HG02642 (cell line): ENCODE measurements at regions not wholly inside any gene's neighbourhood (a gene's known extent, or its start where the extent isn't known, plus 50 kb on each side); places are given as distances from the start of the nearest gene placed in this dataset.

Experiments
- ATAC-seq: cut with Tn5 transposase; IDR thresholded peaks from one replicate; pipeline ENCODE4 v1.9.1; 2021; ENCODE audit warnings: mild to moderate bottlenecking; ENCODE audit not compliant: unreplicated experiment, poor library complexity

DNA sequence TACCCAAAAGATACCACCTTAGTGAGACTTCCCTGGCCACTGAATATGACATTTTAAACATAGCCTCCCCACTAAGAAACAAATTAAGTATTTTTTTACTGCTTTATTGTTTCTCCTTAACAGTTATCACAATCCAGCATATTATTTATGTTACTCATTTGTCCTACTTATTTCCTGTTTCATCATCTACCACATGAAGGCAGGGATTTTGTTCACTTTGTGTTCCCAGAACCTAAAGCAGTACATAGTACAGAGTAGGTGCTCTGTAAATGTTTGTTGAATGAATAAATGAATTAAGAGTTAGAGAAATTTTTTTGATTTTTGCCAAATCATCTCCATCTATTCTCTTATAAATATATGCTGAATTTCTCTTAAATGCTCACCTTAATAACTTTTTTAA, 318.4 kb upstream of the GIMD1 start:
- ATAC-seq = no peak

DNA sequence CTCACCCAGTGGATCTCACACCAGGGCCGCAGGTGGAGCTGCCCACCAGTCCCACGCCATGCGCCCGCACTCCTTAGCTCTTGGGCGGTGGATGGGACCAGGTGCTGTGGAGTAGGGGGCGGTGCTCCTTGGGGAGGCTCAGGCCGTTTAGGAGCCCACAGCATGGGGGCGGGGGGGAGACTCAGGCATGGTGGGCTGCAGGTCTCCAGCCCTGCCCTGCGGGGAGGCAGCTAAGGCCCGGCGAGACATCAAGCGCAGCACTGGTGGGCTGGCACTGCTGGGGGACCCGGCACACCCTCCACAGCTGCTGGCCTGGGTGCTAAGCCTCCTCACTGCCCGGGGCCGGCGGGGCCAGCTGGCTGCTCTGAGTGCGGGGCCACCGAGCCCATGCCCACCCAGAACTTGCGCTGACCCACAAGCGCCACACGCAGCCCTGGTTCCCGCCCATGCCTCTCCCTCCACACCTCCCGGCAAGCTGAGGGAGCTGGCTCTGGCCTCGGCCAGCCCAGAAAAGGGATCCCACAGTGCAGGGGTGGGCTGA, 312.9 kb upstream of the GIMD1 start:
- ATAC-seq = no peak

- no peak for ATAC-seq
These were observed 310.5 kb upstream of the GIMD1 start for GRCh38 chr4:106679063-106679462.

DNA sequence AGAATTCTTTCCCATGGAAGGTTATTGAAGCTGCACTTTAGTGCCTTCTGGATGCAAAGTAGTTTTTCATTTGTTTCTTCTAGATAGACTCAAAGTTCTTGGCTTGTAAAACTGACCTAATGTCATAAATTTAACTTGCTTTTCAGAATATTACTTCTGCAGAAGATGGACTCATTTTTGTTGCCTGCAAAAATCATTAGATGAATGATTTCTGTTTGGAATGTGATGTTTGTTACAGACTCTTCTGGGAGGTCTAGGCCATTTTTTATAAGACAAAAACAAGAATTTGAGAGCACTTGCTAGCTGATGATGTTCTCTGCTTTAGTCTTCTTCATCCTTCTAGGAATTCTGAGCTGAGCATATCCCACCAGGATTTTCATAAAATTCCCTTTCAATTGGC, 308.6 kb upstream of the GIMD1 start:
- no peak for ATAC-seq

- ATAC-seq = no peak
These were observed 307.8 kb upstream of the GIMD1 start for GRCh38 chr4:106676173-106676921.

DNA sequence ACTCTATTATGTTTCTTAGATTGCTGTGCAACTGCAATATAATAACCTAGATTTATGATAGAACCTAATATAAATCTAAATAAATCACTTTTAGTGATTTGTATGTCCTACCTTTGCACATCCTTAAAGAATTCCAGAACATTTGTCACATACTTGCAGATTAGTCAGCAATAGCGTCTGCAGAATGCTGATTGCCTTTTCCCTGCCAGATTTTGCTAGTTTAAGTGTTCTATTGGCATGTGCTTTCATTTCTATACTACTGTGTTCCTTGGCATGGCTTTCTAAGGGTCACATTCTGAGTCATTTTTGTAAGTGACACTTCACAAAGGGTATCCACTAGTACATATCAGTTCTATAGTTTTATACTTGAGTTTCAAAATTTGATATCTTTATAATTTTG, 303.1 kb upstream of the GIMD1 start:
- ATAC-seq = no peak

- no peak for ATAC-seq
These were observed 302.4 kb upstream of the GIMD1 start for GRCh38 chr4:106670976-106671375.

- no peak for ATAC-seq
These were observed 290.8 kb upstream of the GIMD1 start for GRCh38 chr4:106659371-106659770.

GRCh38 chr4:106652095-106652494, 283.5 kb upstream of the GIMD1 start:
- ATAC-seq = no peak

DNA sequence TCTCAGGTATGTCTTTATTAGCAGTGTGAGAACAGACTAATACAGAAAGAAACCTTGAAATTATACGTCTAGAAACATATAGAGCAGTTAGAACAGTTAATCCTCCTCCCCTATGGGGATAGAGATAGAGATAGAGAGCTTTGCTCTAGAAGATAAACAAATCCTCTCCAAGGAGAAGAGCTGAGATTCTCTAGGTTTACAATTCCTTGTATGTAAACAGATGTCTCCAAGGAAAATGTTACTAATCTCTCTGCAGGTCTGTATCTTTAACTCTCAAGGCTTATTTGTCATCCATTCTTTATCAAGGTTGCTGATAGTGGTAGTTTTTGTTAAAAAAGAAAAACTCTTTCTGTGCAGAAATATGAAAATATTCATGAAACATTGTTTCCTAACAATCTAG, 282.1 kb upstream of the GIMD1 start:
- no peak for ATAC-seq

DNA sequence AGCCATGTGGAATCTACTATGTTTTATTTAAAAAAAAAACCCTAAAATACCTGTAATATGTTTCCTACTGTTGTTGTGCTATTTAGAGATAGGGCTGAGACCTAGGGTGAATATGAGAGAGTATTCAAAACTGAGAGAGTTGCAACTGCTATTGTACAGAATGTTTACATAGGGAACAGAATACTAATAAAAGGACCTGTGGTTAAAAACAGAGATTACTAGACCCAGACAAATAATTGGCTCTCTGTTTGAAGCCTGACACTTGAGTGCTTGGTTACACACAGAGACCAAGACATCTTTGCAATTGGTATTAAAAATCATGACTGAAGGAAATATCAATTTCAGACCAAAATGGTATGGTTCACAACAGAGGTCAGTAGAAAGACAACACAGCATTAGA, 278.9 kb upstream of the GIMD1 start:
- no peak for ATAC-seq

DNA sequence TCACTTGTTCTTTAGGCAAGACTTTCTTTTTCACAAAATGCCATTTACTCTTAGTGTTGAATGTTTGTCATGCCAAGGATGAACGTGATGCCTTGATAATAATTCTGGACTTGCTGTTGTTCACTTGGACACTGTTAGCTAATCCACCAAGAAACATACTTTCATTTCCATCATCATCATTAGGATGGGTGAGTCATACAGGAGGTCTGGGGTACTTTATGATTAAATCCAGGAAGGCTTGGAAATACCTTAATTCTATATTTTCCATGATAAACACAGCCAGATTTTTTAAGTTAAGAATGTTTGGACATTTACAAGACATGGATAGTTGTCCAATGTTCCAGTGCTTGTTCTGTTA, 260.7 kb upstream of the GIMD1 start:
- ATAC-seq = no peak

- ATAC-seq = no peak
These were observed 260.1 kb upstream of the GIMD1 start for GRCh38 chr4:106628586-106629267.

DNA sequence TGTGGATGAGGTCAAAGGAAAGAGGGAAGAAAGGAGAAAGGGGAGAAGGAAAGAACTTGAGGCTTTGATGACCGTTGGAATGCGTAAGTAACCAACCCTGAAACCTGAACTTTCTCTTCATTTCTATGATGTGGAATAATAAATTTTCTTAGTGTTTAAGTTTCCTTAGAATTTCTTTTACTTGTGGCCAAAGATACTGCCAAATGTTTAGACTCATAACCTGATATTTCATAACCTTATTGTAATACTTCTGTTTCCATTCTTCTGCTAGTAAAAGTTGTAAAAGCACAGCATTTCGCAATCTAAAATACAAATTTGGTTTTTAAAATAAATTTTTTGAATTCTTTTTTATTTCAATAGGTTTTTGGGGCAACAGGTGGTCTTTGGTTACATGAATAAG, 258.5 kb upstream of the GIMD1 start:
- no peak for ATAC-seq

- ATAC-seq = no peak
These were observed 256.1 kb upstream of the GIMD1 start for GRCh38 chr4:106624671-106625070.

GRCh38 chr4:106618956-106619355, 250.4 kb upstream of the GIMD1 start:
- ATAC-seq = no peak

DNA sequence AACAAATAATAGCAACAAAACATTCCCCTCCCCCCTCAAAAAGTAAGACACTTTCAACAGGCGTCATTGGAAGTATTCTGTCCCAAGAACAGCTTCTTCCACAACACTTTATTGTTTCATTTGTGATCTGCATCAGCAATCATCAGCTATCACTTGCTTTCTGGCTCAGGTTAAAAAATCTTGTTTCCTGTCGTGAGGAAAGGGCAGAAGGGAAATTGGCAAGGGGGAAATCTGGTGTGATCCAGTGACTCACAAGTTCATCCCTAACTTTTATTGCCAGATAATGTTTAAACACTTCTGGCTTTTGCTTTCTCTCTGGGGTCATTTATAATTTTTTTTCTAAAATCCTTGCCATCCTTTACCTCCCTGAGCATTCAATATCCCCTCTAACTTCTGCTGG, 247.4 kb upstream of the GIMD1 start:
- no peak for ATAC-seq

DNA sequence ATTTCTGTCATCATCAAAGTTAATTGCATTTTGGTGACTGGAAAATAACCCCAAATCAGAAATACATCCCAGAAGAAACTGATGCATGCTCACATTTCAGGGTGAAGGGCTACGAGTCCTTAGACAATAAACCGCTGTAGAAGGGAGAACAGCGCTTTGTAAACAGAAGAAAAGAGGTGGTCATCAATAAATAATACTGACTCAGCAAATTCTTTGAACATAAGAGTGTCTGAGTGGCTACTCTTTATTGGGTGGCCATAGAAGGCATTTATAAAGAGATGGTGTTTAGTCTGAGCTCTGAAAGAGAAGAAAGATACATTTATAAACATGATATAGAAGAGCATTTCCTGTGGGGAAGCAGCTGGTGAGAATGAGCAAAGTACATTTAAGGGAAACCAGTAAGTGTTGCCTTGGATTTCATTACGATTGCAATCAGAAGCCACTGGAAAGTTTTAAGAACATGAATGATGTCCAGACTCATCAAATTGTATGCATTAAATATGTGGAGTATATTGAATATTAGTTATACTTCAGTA, 246.9 kb upstream of the GIMD1 start:
- ATAC-seq = no peak

GRCh38 chr4:106614441-106614840, 245.9 kb upstream of the GIMD1 start:
- no peak for ATAC-seq

DNA sequence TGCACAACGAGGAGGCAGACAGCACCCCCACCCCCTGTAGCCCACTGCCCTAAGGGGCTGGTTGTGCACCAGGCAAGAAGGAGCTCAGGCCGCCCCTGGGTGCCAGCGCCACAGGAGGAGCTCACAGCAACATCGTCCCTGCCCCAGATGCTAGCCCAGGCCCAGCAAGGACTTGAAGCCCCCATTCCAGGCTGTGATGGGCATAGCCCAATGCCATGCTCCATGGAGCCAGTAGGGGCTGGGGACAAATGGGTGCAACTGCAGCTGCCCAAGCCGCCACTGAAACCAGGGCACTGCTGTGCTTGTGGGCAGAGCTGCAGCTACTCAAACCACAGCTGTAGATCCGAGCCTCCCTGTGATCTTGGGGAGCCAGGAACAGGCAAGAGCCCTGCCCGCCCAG, 241.3 kb upstream of the GIMD1 start:
- ATAC-seq = no peak

DNA sequence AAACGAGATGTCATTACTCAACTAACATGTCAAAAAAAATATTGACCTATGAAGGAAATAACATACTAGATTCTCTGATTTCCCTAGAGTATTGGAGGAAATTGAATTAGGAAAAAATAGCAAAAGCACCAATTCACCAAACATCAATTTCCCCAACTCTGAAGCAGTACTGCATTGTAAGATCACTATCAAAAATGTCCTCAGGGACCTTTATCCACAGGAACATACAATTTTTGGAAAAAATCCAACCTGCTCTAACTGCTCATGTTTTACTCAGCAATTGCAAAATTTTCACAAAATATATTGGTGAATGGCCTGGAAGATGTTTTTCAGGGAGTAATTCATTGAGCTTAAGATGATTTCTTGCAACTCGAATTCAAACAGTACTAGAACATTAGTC, 239.0 kb upstream of the GIMD1 start:
- no peak for ATAC-seq
